LNCAP (cell line): ENCODE measurements at regions not wholly inside any gene's neighbourhood (a gene's known extent, or its start where the extent isn't known, plus 50 kb on each side); places are given as distances from the start of the nearest gene placed in this dataset.

Experiments
- TF ChIP-seq, protein P1 (sequence below): fragments of 450-650 bp; IDR thresholded peaks from 2 replicates; pipeline ENCODE4 v1.5.1; 2017; ENCODE audit warnings: mild to moderate bottlenecking

DNA sequence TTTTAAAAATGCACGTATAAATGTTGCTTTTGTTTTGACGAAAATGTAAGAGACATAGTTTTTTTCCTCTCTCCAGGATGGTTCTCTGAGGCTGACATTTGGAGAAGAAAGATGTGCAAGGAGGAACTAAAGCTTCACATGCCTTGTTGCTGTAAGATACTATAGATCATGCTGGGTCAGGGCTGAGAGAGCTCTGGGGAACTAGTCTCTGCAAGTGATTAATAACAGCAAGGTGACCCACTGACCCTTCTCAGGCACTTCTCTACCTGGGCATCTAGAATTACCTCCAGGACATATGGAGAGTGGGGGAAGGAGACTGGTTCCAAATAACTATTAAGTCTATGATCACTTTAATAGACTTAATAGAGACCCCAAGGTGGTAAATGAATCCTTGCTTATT, 246.0 kb downstream of the KBTBD8 start:
- TF ChIP-seq, protein P1, sequence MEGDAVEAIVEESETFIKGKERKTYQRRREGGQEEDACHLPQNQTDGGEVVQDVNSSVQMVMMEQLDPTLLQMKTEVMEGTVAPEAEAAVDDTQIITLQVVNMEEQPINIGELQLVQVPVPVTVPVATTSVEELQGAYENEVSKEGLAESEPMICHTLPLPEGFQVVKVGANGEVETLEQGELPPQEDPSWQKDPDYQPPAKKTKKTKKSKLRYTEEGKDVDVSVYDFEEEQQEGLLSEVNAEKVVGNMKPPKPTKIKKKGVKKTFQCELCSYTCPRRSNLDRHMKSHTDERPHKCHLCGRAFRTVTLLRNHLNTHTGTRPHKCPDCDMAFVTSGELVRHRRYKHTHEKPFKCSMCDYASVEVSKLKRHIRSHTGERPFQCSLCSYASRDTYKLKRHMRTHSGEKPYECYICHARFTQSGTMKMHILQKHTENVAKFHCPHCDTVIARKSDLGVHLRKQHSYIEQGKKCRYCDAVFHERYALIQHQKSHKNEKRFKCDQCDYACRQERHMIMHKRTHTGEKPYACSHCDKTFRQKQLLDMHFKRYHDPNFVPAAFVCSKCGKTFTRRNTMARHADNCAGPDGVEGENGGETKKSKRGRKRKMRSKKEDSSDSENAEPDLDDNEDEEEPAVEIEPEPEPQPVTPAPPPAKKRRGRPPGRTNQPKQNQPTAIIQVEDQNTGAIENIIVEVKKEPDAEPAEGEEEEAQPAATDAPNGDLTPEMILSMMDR: no peak

DNA sequence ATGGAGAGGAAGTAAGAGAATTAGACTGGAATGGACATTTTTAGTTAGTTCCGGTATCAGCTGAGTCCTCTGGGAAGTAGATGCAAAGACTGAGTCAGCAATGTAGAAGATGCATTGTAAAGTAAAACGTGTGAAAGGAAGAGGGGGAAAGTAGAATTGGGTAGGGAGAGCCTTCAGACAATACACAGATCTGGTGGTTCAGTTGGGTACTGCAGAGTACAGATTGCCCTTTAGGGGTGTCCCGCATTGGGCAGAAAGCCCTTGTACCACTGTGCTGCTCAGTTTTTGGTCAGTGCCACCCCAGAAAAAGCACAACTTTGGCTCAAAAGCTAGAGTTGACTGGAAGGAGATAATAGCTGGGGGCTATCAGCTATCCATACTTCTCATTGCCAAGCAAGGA, 247.4 kb downstream of the KBTBD8 start:
- TF ChIP-seq, protein P1: no peak

DNA sequence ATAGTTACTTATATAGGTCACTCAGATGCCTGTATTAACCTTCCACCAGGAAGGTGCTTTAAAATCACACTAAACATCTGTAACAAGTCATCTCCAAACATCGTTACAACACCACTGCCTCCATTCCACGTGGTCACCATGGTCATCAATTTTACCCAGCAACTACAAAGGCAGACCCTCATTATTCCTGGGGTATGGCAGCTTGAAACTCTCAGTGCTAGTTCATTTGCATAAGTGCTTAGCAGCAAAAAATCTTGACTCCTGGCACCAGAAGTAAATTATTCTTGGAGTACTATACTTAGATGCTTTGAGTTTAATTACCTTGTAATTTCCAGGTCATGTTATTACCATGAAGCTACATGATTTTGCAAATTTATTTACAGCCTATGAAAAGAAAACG, 250.6 kb downstream of the KBTBD8 start:
- TF ChIP-seq, protein P1: no peak

DNA sequence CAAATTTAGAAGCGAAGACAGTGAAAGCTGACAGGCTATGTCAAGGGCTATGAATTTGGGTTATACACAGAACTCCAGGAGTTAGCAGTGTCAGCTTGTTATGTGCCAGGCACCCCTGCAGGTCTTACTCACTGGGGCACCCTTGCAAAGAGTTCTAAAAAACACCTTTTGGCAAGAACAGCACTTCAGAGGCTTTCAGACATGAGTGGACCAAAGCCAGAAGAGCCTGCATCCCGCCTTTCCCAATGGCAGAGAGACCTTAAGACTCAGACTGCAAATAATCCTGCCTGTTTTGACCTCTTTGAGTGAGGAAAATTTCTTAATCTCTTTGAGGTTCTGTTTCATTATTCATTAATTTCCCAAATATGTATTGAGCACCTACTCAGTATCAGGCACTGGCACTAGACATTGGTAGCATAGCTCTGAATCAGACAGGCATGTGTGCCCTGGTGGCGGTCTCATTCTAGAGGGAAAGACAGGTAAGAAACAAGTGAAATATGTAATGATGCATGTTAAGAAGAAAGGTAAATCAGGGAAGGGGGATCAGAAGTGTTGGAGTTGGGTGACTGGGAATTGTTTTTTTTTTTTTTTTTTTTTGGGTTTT, 280.0 kb downstream of the KBTBD8 start:
- TF ChIP-seq, protein P1: no peak

DNA sequence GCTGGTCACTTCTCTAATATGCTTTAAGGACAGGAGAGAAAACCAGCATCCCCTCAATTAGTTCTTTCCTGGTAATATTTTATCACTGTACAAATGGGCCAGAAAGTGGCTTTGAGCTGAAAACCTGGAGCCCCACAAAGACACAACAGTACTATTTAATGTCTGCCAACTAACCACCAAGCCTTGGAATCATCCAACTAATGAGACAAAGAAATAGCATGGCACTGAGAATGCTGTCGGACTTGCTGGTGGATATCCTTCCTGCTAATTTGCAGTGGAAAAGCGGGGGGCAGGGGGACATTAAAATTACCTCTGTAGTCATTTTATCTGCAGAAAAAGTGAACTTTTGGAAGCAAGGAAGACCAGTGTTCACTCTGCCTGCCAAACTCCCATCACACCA, 288.5 kb downstream of the KBTBD8 start:
- TF ChIP-seq, protein P1: no peak

DNA sequence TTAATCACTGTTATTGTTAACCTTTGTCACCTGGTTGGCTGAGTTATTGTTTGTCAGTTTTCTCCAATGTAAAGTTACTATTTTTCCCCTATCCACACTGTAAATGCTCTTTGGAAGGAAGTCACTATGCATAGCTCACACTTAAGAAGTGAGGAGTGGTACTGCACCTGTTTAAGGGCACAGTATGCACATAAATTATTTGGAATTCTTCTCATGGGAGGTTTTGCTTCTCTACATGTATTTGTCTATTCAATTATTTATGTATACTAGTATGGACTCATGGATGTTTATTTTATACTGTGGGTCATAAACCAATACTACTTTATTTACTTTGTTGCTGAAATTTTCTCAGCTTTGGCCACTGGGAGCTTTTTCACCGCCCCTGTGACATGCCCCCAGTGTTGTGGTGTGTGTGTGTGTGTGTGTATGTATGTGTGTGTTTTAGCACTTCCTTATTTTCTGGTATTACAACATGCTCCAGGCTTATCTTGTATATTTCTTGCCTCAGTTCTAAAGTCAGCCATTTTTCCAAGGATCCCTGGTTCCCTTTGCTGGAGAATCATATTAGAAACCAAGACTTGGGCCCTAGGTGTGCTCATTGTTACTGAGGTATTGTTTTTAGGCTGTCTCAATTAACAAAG, 290.5 kb downstream of the KBTBD8 start:
- TF ChIP-seq, protein P1: no peak

DNA sequence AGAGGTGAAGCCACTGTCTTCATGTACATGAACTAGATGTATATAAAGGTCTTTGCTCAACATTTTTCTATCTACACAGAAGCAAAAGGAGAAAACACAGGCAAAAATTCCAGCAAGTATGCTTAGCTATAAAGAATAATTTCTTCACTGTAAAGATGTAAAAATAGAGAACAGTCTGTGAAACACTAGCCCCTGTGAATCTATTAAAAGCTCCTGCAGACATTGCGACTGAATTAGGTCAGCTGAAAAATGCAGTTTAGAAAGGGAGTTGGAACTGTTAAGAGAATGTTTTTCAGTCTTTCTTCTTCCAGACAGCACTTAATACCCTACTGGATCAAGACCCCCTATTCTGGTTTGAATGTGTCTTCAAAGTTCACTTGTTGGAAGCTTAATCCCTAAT, 291.5 kb downstream of the KBTBD8 start:
- TF ChIP-seq, protein P1: no peak
